LNCaP clone FGC (cell line): ENCODE measurements at regions not wholly inside any gene's neighbourhood (a gene's known extent, or its start where the extent isn't known, plus 50 kb on each side); places are given as distances from the start of the nearest gene placed in this dataset.

Source experiments
- DNase-seq: peaks from one replicate; pipeline ENCODE4 v3.0.0-alpha.2; 2011; ENCODE audit warnings: low read depth
- H3K4me3 ChIP-seq: 2 replicates; pipeline ENCODE4 v1.5.1; 2011; ENCODE audit warnings: mild to moderate bottlenecking, low read depth, low read length, control low read depth
- CTCF ChIP-seq: IDR thresholded peaks from 2 replicates; pipeline ENCODE4 v1.5.1; 2012; ENCODE audit warnings: mild to moderate bottlenecking; ENCODE audit not compliant: control insufficient read depth, insufficient read depth; ENCODE audit errors: extremely low read depth

DNA sequence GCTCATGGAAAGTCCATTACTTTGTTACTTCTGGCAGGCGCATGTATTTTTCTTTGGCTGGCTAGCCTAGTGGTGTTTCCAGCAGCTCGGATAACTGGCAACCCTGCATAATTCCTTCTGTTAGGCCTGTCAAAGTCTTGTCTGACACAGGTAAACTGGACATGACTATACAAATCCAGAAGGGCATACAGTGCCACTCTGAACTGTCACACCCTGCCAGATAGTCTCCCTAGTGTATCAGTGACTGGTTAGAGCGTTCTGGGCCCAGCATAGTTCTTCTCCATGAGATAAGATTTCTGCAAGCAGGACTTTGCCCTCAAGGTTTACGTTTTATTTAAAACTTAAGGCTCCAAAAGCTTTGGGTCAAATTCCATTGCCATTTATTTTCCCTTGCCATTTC lies 177.7 kb upstream of the GORAB start:
- no peak overlapping the region for H3K4me3 ChIP-seq
- TF ChIP-seq CTCF = no peak
- DNase-seq = no peak

DNA sequence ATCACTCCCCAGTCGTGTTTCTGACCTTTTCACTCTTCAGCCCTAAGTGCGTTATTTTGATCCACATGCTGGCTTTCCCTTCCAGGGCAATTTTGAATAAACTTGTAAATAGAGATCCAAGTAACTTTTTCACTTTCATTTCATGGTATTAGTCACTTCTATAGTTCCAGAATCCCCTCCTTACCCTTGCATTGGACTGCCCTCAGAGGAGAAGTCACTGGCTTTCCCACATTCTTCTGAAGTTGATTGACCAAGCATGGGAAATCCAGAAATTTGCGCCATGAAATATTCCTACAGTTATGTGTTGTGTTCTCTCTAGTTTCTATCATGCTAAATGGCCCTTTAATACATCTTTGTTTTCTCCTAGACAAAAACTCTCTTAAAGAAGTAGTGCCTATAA lies 177.3 kb upstream of the GORAB start:
- no peak overlapping the region for H3K4me3 ChIP-seq
- DNase-seq = no peak
- no peak for TF ChIP-seq CTCF

GRCh38 chr1:170355267-170355801 lies 176.6 kb upstream of the GORAB start:
- H3K4me3 ChIP-seq = no peak overlapping the region
- TF ChIP-seq CTCF = no peak
- no peak for DNase-seq

- no peak for TF ChIP-seq CTCF
- no peak for DNase-seq
- H3K4me3 ChIP-seq = no peak overlapping the region
These were observed 175.4 kb upstream of the GORAB start for GRCh38 chr1:170356585-170356984.

DNA sequence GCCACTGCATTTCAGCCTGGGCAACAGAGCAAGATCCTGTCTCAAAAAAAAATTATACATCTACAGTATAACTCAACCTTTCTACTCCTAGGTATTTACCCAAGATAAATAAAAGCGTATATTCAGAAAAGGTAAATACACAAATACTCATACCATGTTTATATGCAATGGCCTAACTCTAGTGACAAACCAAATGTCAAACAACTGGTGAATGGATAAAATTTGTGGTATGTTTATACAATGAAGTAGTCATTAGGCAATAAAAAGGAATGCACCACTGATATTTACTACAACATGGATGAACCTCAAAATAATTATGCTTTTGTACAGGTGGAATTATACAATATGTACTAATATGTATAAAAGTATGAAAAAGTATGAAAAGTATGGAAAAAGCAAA lies 174.2 kb upstream of the GORAB start:
- H3K4me3 ChIP-seq = no peak overlapping the region
- TF ChIP-seq CTCF = no peak
- no peak for DNase-seq

DNA sequence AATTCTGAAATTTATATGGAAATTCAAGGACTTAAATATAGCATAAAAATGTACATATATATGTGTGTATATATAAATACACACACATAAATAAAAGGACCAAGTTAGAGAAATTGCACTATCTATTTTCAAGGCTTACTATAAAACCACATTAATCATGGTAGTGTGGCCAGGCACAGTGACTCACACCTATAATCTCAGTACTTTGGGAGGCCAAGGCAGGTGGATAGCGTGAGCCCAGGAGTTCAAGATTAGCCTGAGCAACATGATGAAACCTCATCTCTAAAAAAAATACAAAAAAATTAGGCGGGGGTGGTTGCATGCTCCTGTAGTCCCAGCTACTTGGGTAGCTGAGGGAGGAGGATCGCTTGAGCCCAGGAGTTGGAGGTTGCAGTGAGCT lies 171.4 kb upstream of the GORAB start:
- no peak for TF ChIP-seq CTCF
- no peak overlapping the region for H3K4me3 ChIP-seq
- no peak for DNase-seq

DNA sequence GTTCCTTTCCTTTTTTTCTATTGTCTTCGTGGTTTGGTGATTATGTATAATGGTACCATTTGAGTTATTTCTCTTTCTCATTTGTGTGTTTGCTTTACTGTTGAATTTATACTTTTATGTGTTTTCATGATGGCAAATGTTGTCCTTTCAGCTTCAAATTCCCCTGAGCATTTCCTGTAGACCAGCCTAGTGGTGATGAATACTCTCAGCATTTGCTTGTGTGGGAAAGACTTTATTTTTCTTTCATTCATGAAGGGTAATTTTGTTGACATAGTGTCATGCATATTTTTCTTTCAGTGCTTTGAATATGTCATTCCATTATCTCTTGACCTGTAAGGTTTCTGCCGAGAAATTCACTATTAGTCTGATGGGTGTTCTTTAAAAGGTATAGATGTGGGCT lies 166.6 kb upstream of the GORAB start:
- DNase-seq = no peak
- H3K4me3 ChIP-seq = no peak overlapping the region
- TF ChIP-seq CTCF = no peak
